HEK293 (cell line): ENCODE measurements at regions not wholly inside any gene's neighbourhood (a gene's known extent, or its start where the extent isn't known, plus 50 kb on each side); places are given as distances from the start of the nearest gene placed in this dataset.

Experiments
- CTCF ChIA-PET: fragments of 350-600 bp; formaldehyde crosslinking; extraction: SDS; loops from one replicate; lab custom pipeline; 2021; ENCODE audit warnings: antibody characterized with exemption; lab: Yijun Ruan, JAX
- POLR2A ChIA-PET: fragments of 300-600 bp; formaldehyde crosslinking; extraction: SDS; loops from one replicate; lab custom pipeline; 2020; ENCODE audit warnings: antibody characterized with exemption, inconsistent platforms; lab: Yijun Ruan, JAX
- H3K27ac ChIP-seq: fragments of 200-500 bp; sonication (Bioruptor generic); 2 replicates; pipeline ENCODE4 v1.5.1; 2014; ENCODE audit warnings: low read depth, low read length, control low read depth, inconsistent platforms; ENCODE audit errors: extremely low read depth
- H3K36me3 ChIP-seq, 2 experiments: fragments of 200-500 bp in 1 of 2; sonication (Bioruptor generic) in 1 of 2; 1 replicate in 1 of 2; 2 replicates in 1 of 2; pipeline ENCODE4 v1.5.1; 2014 to 2017; ENCODE audit warnings: inconsistent platforms in 2 of 2, low read length in 2 of 2; ENCODE audit not compliant: control insufficient read depth in 2 of 2, insufficient read depth in 1 of 2
- H3K4me1 ChIP-seq: fragments of 200-500 bp; sonication (Bioruptor generic); 2 replicates; pipeline ENCODE4 v1.5.1; 2014; ENCODE audit warnings: mild to moderate bottlenecking, low read length, inconsistent platforms; ENCODE audit not compliant: control insufficient read depth, insufficient read depth
- H3K4me3 ChIP-seq: 2 replicates; pipeline ENCODE4 v1.5.1; 2011; ENCODE audit warnings: low read depth, mild to moderate bottlenecking, control low read depth, low read length, moderate library complexity
- H3K9me3 ChIP-seq: fragments of 200-500 bp; sonication (Bioruptor generic); 2 replicates; pipeline ENCODE4 v1.5.1; 2014; ENCODE audit warnings: low read depth, low read length, inconsistent platforms; ENCODE audit not compliant: control insufficient read depth, insufficient read depth
- PRDM2 ChIP-seq: fragments of 450-650 bp; formaldehyde crosslinking; IDR thresholded peaks from 2 replicates; pipeline ENCODE4 v1.5.1; 2016; ENCODE audit warnings: missing biosample characterization, missing genetic modification characterization, borderline replicate concordance
- ZBTB11 ChIP-seq: fragments of 450-650 bp; formaldehyde crosslinking; conservative IDR thresholded peaks from 2 replicates; pipeline ENCODE4 v1.5.1; 2016; ENCODE audit warnings: low read depth, missing biosample characterization, missing genetic modification characterization
- ZBTB17 ChIP-seq: fragments of 450-650 bp; formaldehyde crosslinking; IDR thresholded peaks from 2 replicates; pipeline ENCODE4 v1.5.1; 2016; ENCODE audit warnings: missing biosample characterization, missing genetic modification characterization
- ZNF138 ChIP-seq: fragments of 450-650 bp; formaldehyde crosslinking; IDR thresholded peaks from 2 replicates; pipeline ENCODE4 v1.5.1; 2016; ENCODE audit warnings: missing biosample characterization, missing genetic modification characterization, borderline replicate concordance
- ZNF174 ChIP-seq: fragments of 450-650 bp; formaldehyde crosslinking; IDR thresholded peaks from 2 replicates; pipeline ENCODE4 v1.5.0; 2017; ENCODE audit warnings: missing biosample characterization, mild to moderate bottlenecking, missing genetic modification characterization
- ZNF324 ChIP-seq: fragments of 450-650 bp; formaldehyde crosslinking; IDR thresholded peaks from 2 replicates; pipeline ENCODE4 v1.5.1; 2016; ENCODE audit warnings: missing biosample characterization, missing genetic modification characterization
- ZNF510 ChIP-seq: fragments of 450-650 bp; formaldehyde crosslinking; IDR thresholded peaks from 2 replicates; pipeline ENCODE4 v1.5.1; 2018; ENCODE audit warnings: mild to moderate bottlenecking, missing genetic modification characterization, missing biosample characterization; ENCODE audit not compliant: insufficient replicate concordance
- ZNF571 ChIP-seq: fragments of 450-650 bp; formaldehyde crosslinking; IDR thresholded peaks from 2 replicates; pipeline ENCODE4 v1.5.0; 2017; ENCODE audit warnings: missing biosample characterization, missing genetic modification characterization
- ZNF596 ChIP-seq: fragments of 450-650 bp; IDR thresholded peaks from 2 replicates; pipeline ENCODE4 v1.5.0; 2018; ENCODE audit warnings: missing biosample characterization, mild to moderate bottlenecking, missing genetic modification characterization, moderate library complexity
- ZNF776 ChIP-seq: fragments of 450-650 bp; formaldehyde crosslinking; IDR thresholded peaks from 2 replicates; pipeline ENCODE4 v1.5.0; 2017; ENCODE audit warnings: missing biosample characterization, missing genetic modification characterization, borderline replicate concordance

GRCh38 chr5:159785656-159786055, 130.6 kb upstream of the ADRA1B start (continued):
- TF ChIP-seq ZBTB11 (tag by site-specific recombination) (no peak), PRDM2 (no peak), ZNF138 (tag by site-specific recombination) (no peak)

- POLR2A ChIA-PET = no interaction called here
- no peaks in the 10 kb centered on the region for H3K36me3 ChIP-seq
- H3K4me1 ChIP-seq = no peaks in the 10 kb centered on the region
- CTCF ChIA-PET = interaction anchor here (0.7 kb wide), 1 partner anchor 95 kb away, joined by 4 read pairs; no protein-coding TSS in a partner anchor
- no peak overlapping the region for H3K27ac ChIP-seq
- no peak overlapping the region for H3K4me3 ChIP-seq
- H3K9me3 ChIP-seq = no peaks in the 10 kb centered on the region
- no peak for TF ChIP-seq ZNF510 (tag by site-specific recombination)
- no peak for TF ChIP-seq ZNF174
Measured at GRCh38 chr5:159786201-159786600, 130.1 kb upstream of the ADRA1B start.

- CTCF ChIA-PET = no interaction called here
- H3K4me3 ChIP-seq = no peak overlapping the region
- no peak for TF ChIP-seq ZNF776 (tag by site-specific recombination)
- no peak for TF ChIP-seq ZNF571
- no peak overlapping the region for H3K27ac ChIP-seq
- H3K9me3 ChIP-seq = no peaks in the 10 kb centered on the region
- H3K36me3 ChIP-seq = no peaks in the 10 kb centered on the region
- H3K4me1 ChIP-seq = no peaks in the 10 kb centered on the region
- POLR2A ChIA-PET = no interaction called here
Measured at GRCh38 chr5:159786901-159787691, 129.2 kb upstream of the ADRA1B start.

- H3K4me3 ChIP-seq = no peak overlapping the region
- POLR2A ChIA-PET = no interaction called here
- CTCF ChIA-PET = no interaction called here
- no peaks in the 10 kb centered on the region for H3K9me3 ChIP-seq
- H3K4me1 ChIP-seq = no peaks in the 10 kb centered on the region
- H3K36me3 ChIP-seq = no peaks in the 10 kb centered on the region
- H3K27ac ChIP-seq = no peak overlapping the region
- TF ChIP-seq ZBTB17 (tag by site-specific recombination) = peak; percentile 73
- no peak for TF ChIP-seq ZNF596 (tag by site-specific recombination)
- TF ChIP-seq ZNF324 = no peak
Measured at GRCh38 chr5:159787837-159788236, 128.4 kb upstream of the ADRA1B start.
